PC-9 (cell line): ENCODE measurements at regions not wholly inside any gene's neighbourhood (a gene's known extent, or its start where the extent isn't known, plus 50 kb on each side); places are given as distances from the start of the nearest gene placed in this dataset.

ENCODE experiments used
- BruUV-seq: library from RNA; stranded (reverse); fragments of 400-500 nt; replicated peaks from 2 replicates; lab custom pipeline; 2021; lab: Mats Ljungman, UMichigan
- CTCF ChIA-PET: fragments of 300-600 bp; sonication (Branson Sonifier 250); formaldehyde crosslinking; loops from one replicate; lab custom pipeline; 2022; ENCODE audit warnings: antibody characterized with exemption; lab: Charles Lee
- POLR2A ChIA-PET: fragments of 300-600 bp; sonication (Branson Sonifier 250); formaldehyde crosslinking; loops from one replicate; lab custom pipeline; 2022; ENCODE audit warnings: antibody characterized with exemption; ENCODE audit not compliant: unreplicated experiment; lab: Charles Lee
- DNase-seq, 2 experiments: peaks; one replicate each; pipeline versions ENCODE4 v3.0.0 to v3.0.0-alpha.2; 2015 to 2022; ENCODE audit warnings: mixed read lengths in 1 of 2
- H2AFZ ChIP-seq: fragments of 200-600 bp; sonication (generic); 2 replicates; pipeline ENCODE4 v1.8.1; 2017; ENCODE audit warnings: antibody characterized with exemption
- H3F3A ChIP-seq: fragments of 200-600 bp; sonication (generic); 2 replicates; pipeline ENCODE4 v1.8.1; 2017; ENCODE audit warnings: antibody characterized with exemption, mild to moderate bottlenecking, low read depth; ENCODE audit not compliant: insufficient read depth
- H3K27ac ChIP-seq: fragments of 200-600 bp; sonication (generic); 2 replicates; pipeline ENCODE4 v1.6.1; 2016; ENCODE audit warnings: mixed run types
- H3K27me3 ChIP-seq: fragments of 200-600 bp; sonication (generic); 2 replicates; pipeline ENCODE4 v1.6.1; 2016; ENCODE audit warnings: low read depth, mixed run types; ENCODE audit not compliant: insufficient read depth
- H3K36me3 ChIP-seq: fragments of 200-600 bp; sonication (generic); 2 replicates; pipeline ENCODE4 v1.6.1; 2016; ENCODE audit warnings: low read depth, mixed run types
- H3K4me1 ChIP-seq: fragments of 200-600 bp; sonication (generic); replicated peaks from 2 replicates; pipeline ENCODE4 v1.6.1; 2016; ENCODE audit warnings: mixed run types; ENCODE audit not compliant: insufficient read depth
- H3K4me2 ChIP-seq: fragments of 200-600 bp; sonication (generic); 2 replicates; pipeline ENCODE4 v1.6.1; 2017; ENCODE audit warnings: mixed run types
- H3K4me3 ChIP-seq: fragments of 200-600 bp; sonication (generic); 2 replicates; pipeline ENCODE4 v1.6.1; 2016; ENCODE audit warnings: mixed run types
- H3K79me2 ChIP-seq: fragments of 200-600 bp; sonication (generic); 2 replicates; pipeline ENCODE4 v1.6.1; 2017; ENCODE audit warnings: low read depth, mixed run types
- H3K9me2 ChIP-seq: fragments of 200-600 bp; sonication (generic); 2 replicates; pipeline ENCODE4 v1.8.1; 2017; ENCODE audit warnings: mild to moderate bottlenecking; ENCODE audit not compliant: insufficient read depth
- H3K9me3 ChIP-seq: fragments of 200-600 bp; sonication (generic); 2 replicates; pipeline ENCODE4 v1.8.1; 2016; ENCODE audit warnings: low read depth; ENCODE audit not compliant: insufficient read depth
- H4K20me1 ChIP-seq: fragments of 200-600 bp; sonication (generic); 2 replicates; pipeline ENCODE4 v1.8.1; 2017; ENCODE audit not compliant: insufficient read depth
- CTCF ChIP-seq: fragments of 200-600 bp; sonication (generic); conservative IDR thresholded peaks from 2 replicates; pipeline ENCODE4 v1.6.1; 2017; ENCODE audit warnings: mixed run types, antibody characterized with exemption, mild to moderate bottlenecking, moderate library complexity
- EZH2 ChIP-seq: fragments of 200-600 bp; sonication (generic); IDR thresholded peaks from 2 replicates; pipeline ENCODE4 v1.8.0; 2017; ENCODE audit warnings: antibody characterized with exemption, low read depth
- intact Hi-C: fragments of 100-400 bp; cut with micrococcal nuclease; formaldehyde crosslinking; loops from one replicate; pipeline ENCODE4 v1.10.0; 2022; ENCODE audit not compliant: unreplicated experiment

- Histone ChIP-seq H3K9me2 (no peaks in the 10 kb centered on the region), H3K27ac (no peak overlapping the region), H4K20me1 (no peaks in the 10 kb centered on the region), H3K4me1 (no peaks in the 10 kb centered on the region), H3K4me3 (peak overlapping the region; percentile 42; the same call in 1 of the 2 replicates), H3K27me3 (peaks cover 15% of the 10 kb centered on the region), H3F3A (no peaks in the 10 kb centered on the region), H3K36me3 (no peaks in the 10 kb centered on the region), H3K4me2 (peak overlapping the region; percentile 64), H3K9me3 (no peaks in the 10 kb centered on the region), H2AFZ (peak overlapping the region; percentile 69; the same call in 1 of the 2 replicates), H3K79me2 (no peaks in the 10 kb centered on the region)
- intact Hi-C loops = no loop called here
- CTCF ChIA-PET = no interaction called here
- POLR2A ChIA-PET = no interaction called here
- DNase-seq = no peak
- TF ChIP-seq CTCF = no peak
- TF ChIP-seq EZH2 = no peak
- BruUV-seq = no TSS peak
These were observed 134.3 kb upstream of the ZNF92 start for GRCh38 chr7:65239324-65239706.

GRCh38 chr7:65238785-65239184 is 134.9 kb upstream of the ZNF92 start:
- intact Hi-C loops = no loop called here
- H3F3A ChIP-seq = no peaks in the 10 kb centered on the region
- H3K9me3 ChIP-seq = no peaks in the 10 kb centered on the region
- no TSS peak for BruUV-seq
- H4K20me1 ChIP-seq = no peaks in the 10 kb centered on the region
- peaks cover 10% of the 10 kb centered on the region for H3K27me3 ChIP-seq
- no peaks in the 10 kb centered on the region for H3K79me2 ChIP-seq
- H3K4me3 ChIP-seq = no peak overlapping the region
- H2AFZ ChIP-seq = no peak overlapping the region
- ChIA-PET POLR2A (no interaction called here), CTCF (no interaction called here)
- no peaks in the 10 kb centered on the region for H3K9me2 ChIP-seq
- DNase-seq = no peak
- no peak overlapping the region for H3K4me2 ChIP-seq
- H3K36me3 ChIP-seq = no peaks in the 10 kb centered on the region
- TF ChIP-seq CTCF (no peak), EZH2 (no peak)
- no peak overlapping the region for H3K27ac ChIP-seq
- no peaks in the 10 kb centered on the region for H3K4me1 ChIP-seq

- Histone ChIP-seq H3K36me3 (no peaks in the 10 kb centered on the region), H3K79me2 (no peaks in the 10 kb centered on the region), H4K20me1 (no peaks in the 10 kb centered on the region), H3K9me2 (no peaks in the 10 kb centered on the region), H3K9me3 (no peaks in the 10 kb centered on the region), H3K4me2 (no peak overlapping the region), H2AFZ (no peak overlapping the region), H3K27ac (no peak overlapping the region), H3F3A (no peaks in the 10 kb centered on the region), H3K27me3 (peaks cover 9% of the 10 kb centered on the region; the same call in 1 of the 2 replicates), H3K4me1 (no peaks in the 10 kb centered on the region), H3K4me3 (no peak overlapping the region)
- intact Hi-C loops = no loop called here
- POLR2A ChIA-PET = no interaction called here
- no peak for DNase-seq
- CTCF ChIA-PET = no interaction called here
- TF ChIP-seq CTCF (no peak), EZH2 (no peak)
- no TSS peak for BruUV-seq
These were observed 138.1 kb upstream of the ZNF92 start for GRCh38 chr7:65235586-65235985.
